IMR-90 (cell line): ENCODE measurements at regions not wholly inside any gene's neighbourhood (a gene's known extent, or its start where the extent isn't known, plus 50 kb on each side); places are given as distances from the start of the nearest gene placed in this dataset.

ENCODE experiments used
- ATAC-seq: fragments of 200-7000 bp; cut with Tn5 transposase; 2 replicates; pipeline ENCODE4 v1.9.1; 2020; ENCODE audit warnings: low read depth, mild to moderate bottlenecking, moderate library complexity
- BruUV-seq: library from RNA; stranded (reverse); fragments of 400-500 nt; replicated peaks from 2 replicates; lab custom pipeline; 2021; lab: Mats Ljungman, UMichigan
- CTCF ChIA-PET: fragments of 300-600 bp; formaldehyde crosslinking; extraction: SDS; loops from one replicate; lab custom pipeline; 2021; ENCODE audit warnings: antibody characterized with exemption; lab: Yijun Ruan, JAX
- POLR2A ChIA-PET: fragments of 300-600 bp; sonication (Branson Sonifier 250); formaldehyde crosslinking; loops from one replicate; lab custom pipeline; 2022; ENCODE audit warnings: antibody characterized with exemption; ENCODE audit not compliant: unreplicated experiment; lab: Charles Lee
- DNase-seq: peaks from one replicate; pipeline ENCODE4 v3.0.0; 2013
- H2AFZ ChIP-seq: replicated peaks from 2 replicates; pipeline ENCODE3; 2013; ENCODE audit warnings: low read length, mild to moderate bottlenecking; ENCODE audit not compliant: poor library complexity
- H2AK5ac ChIP-seq: 2 replicates; pipeline ENCODE4 v1.6.1; 2013; ENCODE audit warnings: low read depth, low read length, inconsistent platforms
- H2AK9ac ChIP-seq: replicated peaks from 2 replicates; pipeline ENCODE3; 2013; ENCODE audit warnings: mild to moderate bottlenecking, low read depth, low read length, moderate library complexity; ENCODE audit not compliant: poor library complexity
- H2BK120ac ChIP-seq: 2 replicates; pipeline ENCODE4 v1.6.1; 2013; ENCODE audit warnings: low read depth, low read length, inconsistent platforms
- H2BK15ac ChIP-seq: 3 replicates; pipeline ENCODE4 v1.6.1; 2013; ENCODE audit warnings: low read depth, low read length, inconsistent platforms
- H2BK20ac ChIP-seq: 2 replicates; pipeline ENCODE4 v1.6.1; 2013; ENCODE audit warnings: low read depth, mild to moderate bottlenecking, inconsistent platforms, low read length, moderate library complexity
- H2BK5ac ChIP-seq: 2 replicates; pipeline ENCODE4 v1.6.1; 2013; ENCODE audit warnings: mild to moderate bottlenecking, low read depth, low read length, inconsistent platforms; ENCODE audit not compliant: poor library complexity, severe bottlenecking
- H3K14ac ChIP-seq: replicated peaks from 2 replicates; pipeline ENCODE4 v1.6.1; 2013; ENCODE audit warnings: low read depth, low read length, inconsistent platforms
- H3K18ac ChIP-seq: 2 replicates; pipeline ENCODE4 v1.6.1; 2013; ENCODE audit warnings: low read depth, low read length, control low read depth
- H3K23ac ChIP-seq: 2 replicates; pipeline ENCODE4 v1.6.1; 2013; ENCODE audit warnings: low read depth, low read length, inconsistent platforms
- H3K27ac ChIP-seq: 2 replicates; pipeline ENCODE4 v1.5.1; 2013; ENCODE audit warnings: mild to moderate bottlenecking, control low read depth, low read length; ENCODE audit not compliant: insufficient read depth
- H3K27me3 ChIP-seq: 2 replicates; pipeline ENCODE4 v1.6.1; 2013; ENCODE audit warnings: low read length; ENCODE audit not compliant: control insufficient read depth, insufficient read depth
- H3K36me3 ChIP-seq: 2 replicates; pipeline ENCODE4 v1.6.1; 2013; ENCODE audit warnings: low read length, mixed read lengths; ENCODE audit not compliant: control insufficient read depth, insufficient read depth
- H3K4ac ChIP-seq: 2 replicates; pipeline ENCODE4 v1.6.1; 2013; ENCODE audit warnings: low read depth, low read length, inconsistent platforms
- H3K4me1 ChIP-seq: 2 replicates; pipeline ENCODE4 v1.6.1; 2013; ENCODE audit warnings: low read length, mixed read lengths; ENCODE audit not compliant: control insufficient read depth, insufficient read depth
- H3K4me2 ChIP-seq: 2 replicates; pipeline ENCODE4 v1.6.1; 2013; ENCODE audit warnings: low read depth, mild to moderate bottlenecking, control low read depth, low read length, moderate library complexity
- H3K4me3 ChIP-seq: 2 replicates; pipeline ENCODE4 v1.5.1; 2013; ENCODE audit warnings: low read depth, mild to moderate bottlenecking, control low read depth, low read length, moderate library complexity; ENCODE audit not compliant: insufficient read depth
- H3K56ac ChIP-seq: 2 replicates; pipeline ENCODE4 v1.6.1; 2013; ENCODE audit warnings: low read length, inconsistent platforms; ENCODE audit not compliant: insufficient read depth; ENCODE audit errors: extremely low read depth
- H3K79me1 ChIP-seq, 2 experiments: 2 replicates each; pipeline ENCODE4 v1.6.1; 2013; ENCODE audit warnings: low read length in 2 of 2, inconsistent platforms in 1 of 2, low read depth in 1 of 2
- H3K9ac ChIP-seq: 2 replicates; pipeline ENCODE4 v1.6.1; 2013; ENCODE audit warnings: low read depth, low read length, control low read depth
- H3K9me1 ChIP-seq: 2 replicates; pipeline ENCODE4 v1.6.1; 2013; ENCODE audit warnings: low read length, inconsistent platforms; ENCODE audit not compliant: insufficient read depth
- H3K9me3 ChIP-seq: 2 replicates; pipeline ENCODE4 v1.6.1; 2013; ENCODE audit warnings: low read length; ENCODE audit not compliant: control insufficient read depth, insufficient read depth
- H4K20me1 ChIP-seq: 2 replicates; pipeline ENCODE4 v1.6.1; 2013; ENCODE audit warnings: low read length, inconsistent platforms; ENCODE audit not compliant: insufficient read depth
- H4K5ac ChIP-seq: 2 replicates; pipeline ENCODE4 v1.6.1; 2013; ENCODE audit warnings: mild to moderate bottlenecking, low read depth, low read length, control low read depth
- H4K8ac ChIP-seq, 2 experiments: 2 replicates each; pipeline ENCODE4 v1.6.1; 2013; ENCODE audit warnings: low read depth in 2 of 2, low read length in 2 of 2, control low read depth in 1 of 2, inconsistent platforms in 1 of 2
- H4K91ac ChIP-seq: 2 replicates; pipeline ENCODE4 v1.6.1; 2013; ENCODE audit warnings: low read depth, low read length, inconsistent platforms; ENCODE audit not compliant: insufficient read depth
- CEBPB ChIP-seq: IDR thresholded peaks from 2 replicates; pipeline ENCODE4 v1.6.1; 2012; ENCODE audit warnings: low read depth, low read length, improper control_type of control experiment
- MXI1 ChIP-seq: IDR thresholded peaks from 2 replicates; pipeline ENCODE4 v1.6.1; 2012; ENCODE audit warnings: low read depth, mild to moderate bottlenecking, low read length, moderate library complexity, borderline replicate concordance
- NFE2L2 ChIP-seq: fragments of 150-350 bp; IDR thresholded peaks from 2 replicates; pipeline ENCODE4 v1.6.1; 2016; ENCODE audit warnings: low read depth, mild to moderate bottlenecking, low read length
- RCOR1 ChIP-seq: IDR thresholded peaks from 2 replicates; pipeline ENCODE4 v1.6.1; 2012; ENCODE audit warnings: mild to moderate bottlenecking, low read length, improper control_type of control experiment; ENCODE audit not compliant: insufficient replicate concordance
- RFX5 ChIP-seq: IDR thresholded peaks from 2 replicates; pipeline ENCODE4 v1.8.0; 2012; ENCODE audit warnings: low read depth, mild to moderate bottlenecking, low read length, moderate library complexity
- WGBS, 2 experiments: methylation state at CpG; one replicate each; pipeline versions ENCODE4 v1.1.5 to v1.1.7; 2013; ENCODE audit warnings: missing lambda C conversion rate in 2 of 2; ENCODE audit not compliant: insufficient read length in 1 of 2; ENCODE audit errors: extremely low coverage in 2 of 2; 5-methylcytosine and 5-hydroxymethylcytosine counted together
- dilution Hi-C: fragments of 300-500 bp; cut with HindIII; formaldehyde crosslinking; loops from one replicate; pipeline ENCODE4 v1.14.3; 2018; ENCODE audit warnings: low sequenced_read_pairs; ENCODE audit not compliant: unreplicated experiment
- in situ Hi-C: fragments of 300-500 bp; cut with MboI; formaldehyde crosslinking; loops from 3 replicates; pipeline ENCODE4 v1.14.3; 2019; ENCODE audit warnings: low sequenced_read_pairs, inconsistent platforms, mixed read lengths
- intact Hi-C: fragments of 100-400 bp; cut with micrococcal nuclease; formaldehyde crosslinking; loops from 2 replicates; pipeline ENCODE4 v1.10.0; 2022

DNA sequence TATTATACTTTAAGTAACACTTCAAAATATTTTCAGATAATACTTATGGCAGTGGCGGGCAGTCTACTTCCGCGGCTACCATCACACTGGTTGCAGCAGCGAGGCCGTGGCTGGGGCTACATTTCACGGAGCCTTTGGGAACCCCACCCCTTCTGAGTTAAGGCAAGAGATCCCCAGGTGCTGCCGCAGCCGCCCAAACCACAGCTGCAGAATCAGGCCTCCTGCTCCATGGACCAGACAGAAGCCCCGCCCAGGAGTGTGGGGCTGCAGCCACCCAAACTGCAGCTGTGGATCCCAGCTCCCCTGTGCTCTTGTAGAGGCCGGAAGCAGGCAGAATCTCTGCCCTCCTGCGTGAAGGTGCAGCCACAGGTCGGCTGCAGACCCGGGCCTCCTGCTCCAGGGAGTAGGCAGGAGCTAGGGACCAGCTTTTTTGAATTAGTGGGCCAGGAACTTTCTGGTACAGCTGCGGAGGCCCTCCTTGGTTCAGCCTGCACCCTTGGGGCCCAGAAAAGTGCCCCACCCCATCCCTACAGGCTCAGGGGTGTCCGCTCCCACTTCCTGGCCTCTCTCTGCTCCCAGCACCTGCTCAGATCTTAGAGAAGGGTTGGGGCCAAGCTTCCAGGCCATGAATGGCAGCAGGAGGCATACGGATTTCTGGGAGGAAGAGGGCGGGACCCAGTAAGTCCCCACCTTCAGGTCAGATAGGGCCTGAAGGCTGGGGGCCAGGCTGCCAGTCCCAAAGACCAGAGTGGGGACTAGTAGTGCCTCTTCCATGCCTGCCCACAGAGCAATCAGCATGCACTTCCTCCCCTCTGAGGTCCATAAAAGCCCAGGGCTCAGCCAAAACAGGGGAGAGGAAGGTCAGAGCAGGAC is 1188.8 kb upstream of the CADM2 start:
- ChIA-PET POLR2A (no interaction called here), CTCF (no interaction called here)
- Histone ChIP-seq H4K20me1 (no peaks in the 10 kb centered on the region), H3K4ac (no peak overlapping the region), H3K9me1 (no peaks in the 10 kb centered on the region), H2AK5ac (no peak overlapping the region), H3K27me3 (no peaks in the 10 kb centered on the region), H3K9me3 (peaks cover 8% of the 10 kb centered on the region; the same call in 1 of the 2 replicates), H2BK20ac (no peak overlapping the region), H4K5ac (no peak overlapping the region), H3K14ac (no peak overlapping the region), H3K36me3 (no peaks in the 10 kb centered on the region), H3K4me2 (no peak overlapping the region), H3K23ac (no peak overlapping the region), H2BK15ac (no peak overlapping the region), H3K18ac (no peak overlapping the region), H4K91ac (no peak overlapping the region), H3K9ac (no peak overlapping the region), H3K56ac (no peak overlapping the region), H3K4me3 (no peak overlapping the region), H4K8ac (no peak overlapping the region), H3K4me1 (no peaks in the 10 kb centered on the region), H2BK5ac (no peak overlapping the region), H2AFZ (no peak overlapping the region), H3K79me1 (no peaks in the 10 kb centered on the region), H2AK9ac (no peak overlapping the region), H3K27ac (no peak overlapping the region), H2BK120ac (no peak overlapping the region)
- in situ Hi-C loops (no loop called here), dilution Hi-C loops (no loop called here), intact Hi-C loops (no loop called here)
- DNase-seq (no peak), ATAC-seq (no peak)
- no TSS peak for BruUV-seq
- TF ChIP-seq MXI1 = no peak
- no peak for TF ChIP-seq NFE2L2
- TF ChIP-seq CEBPB = no peak
- no peak for TF ChIP-seq RFX5
- no peak for TF ChIP-seq RCOR1
- 60% methylated on average over 3 of the region's 17 CpGs; no CpG with 5 or more reads in 1 of the 2 experiments for WGBS, 2 experiments
